A549 (cell line): ENCODE measurements at regions not wholly inside any gene's neighbourhood (a gene's known extent, or its start where the extent isn't known, plus 50 kb on each side); places are given as distances from the start of the nearest gene placed in this dataset.
"Not testable (repeated sequence)": the region's sequence is repeated elsewhere in the genome, so short reads cannot be mapped to it uniquely, and the experiment has no call there.

Experiments used
- ATAC-seq, 2 experiments: fragments of 200-7000 bp in 1 of 2; fragments of >200 bp in 1 of 2; cut with Nextera tagmentation in 1 of 2; cut with Tn5 transposase in 1 of 2; 3 replicates each; pipeline versions ENCODE4 v1.8.0 to v1.9.1; 2018 to 2020; ENCODE audit warnings: mild to moderate bottlenecking in 1 of 2, moderate library complexity in 1 of 2
- CTCF ChIA-PET: fragments of 300-600 bp; sonication (Branson Sonifier 250); formaldehyde crosslinking; extraction: SDS; loops from one replicate; lab custom pipeline; 2021; ENCODE audit warnings: antibody characterized with exemption, inconsistent platforms; lab: Yijun Ruan, JAX
- POLR2A ChIA-PET: fragments of 350-600 bp; formaldehyde crosslinking; extraction: SDS; loops from one replicate; lab custom pipeline; 2021; ENCODE audit warnings: antibody characterized with exemption, inconsistent platforms; lab: Yijun Ruan, JAX
- DNase-seq, 2 experiments: peaks; one replicate each; pipeline versions ENCODE4 v3.0.0 to v3.0.0-alpha.2; 2011 to 2016; ENCODE audit warnings: low read depth in 1 of 2, low spot score in 1 of 2
- FAIRE-seq: peaks from 2 replicates; lab custom pipeline; 2011; peaks lifted over from hg19 to GRCh38; lab: Jason Lieb, UNC
- H3K27ac ChIP-seq, 2 experiments: fragments of >200 bp; sonication (Bioruptor Twin); formaldehyde crosslinking; 3 replicates each; pipeline ENCODE4 v1.5.1; 2016 to 2017
- H3K4me1 ChIP-seq: fragments of >200 bp; sonication (Bioruptor Twin); formaldehyde crosslinking; 3 replicates; pipeline ENCODE4 v1.6.1; 2016
- H3K4me2 ChIP-seq: fragments of >200 bp; sonication (Bioruptor Twin); formaldehyde crosslinking; 3 replicates; pipeline ENCODE4 v1.6.1; 2016
- H3K4me3 ChIP-seq: fragments of >200 bp; sonication (Bioruptor Twin); formaldehyde crosslinking; 3 replicates; pipeline ENCODE4 v1.5.1; 2016
- H3K9me3 ChIP-seq: fragments of >200 bp; sonication (Bioruptor Twin); formaldehyde crosslinking; 3 replicates; pipeline ENCODE4 v1.6.1; 2016
- CBX2 ChIP-seq: fragments of 200-600 bp; sonication (generic); IDR thresholded peaks from 2 replicates; pipeline ENCODE4 v1.6.1; 2016; ENCODE audit warnings: low read depth, mild to moderate bottlenecking, borderline replicate concordance
- CBX8 ChIP-seq: fragments of 200-600 bp; sonication (generic); IDR thresholded peaks from 2 replicates; pipeline ENCODE4 v1.6.1; 2016
- CEBPB ChIP-seq, 2 experiments: fragments of >200 bp in 1 of 2; sonication (Bioruptor Twin) in 1 of 2; formaldehyde crosslinking in 1 of 2; IDR thresholded peaks; 2 replicates each; pipeline ENCODE4 v1.6.1; 2012 to 2016
- CHD2 ChIP-seq: fragments of 150-350 bp; IDR thresholded peaks from 2 replicates; pipeline ENCODE4 v1.6.1; 2014; ENCODE audit warnings: low read length; ENCODE audit not compliant: partially characterized antibody
- CHD4 ChIP-seq: fragments of 200-600 bp; sonication (generic); IDR thresholded peaks from 2 replicates; pipeline ENCODE4 v1.6.1; 2016; ENCODE audit warnings: antibody characterized with exemption, mild to moderate bottlenecking, borderline replicate concordance
- EHMT2 ChIP-seq: fragments of 200-600 bp; sonication (generic); IDR thresholded peaks from 2 replicates; pipeline ENCODE4 v1.6.1; 2016; ENCODE audit warnings: antibody characterized with exemption, low read depth, mild to moderate bottlenecking, moderate library complexity
- EP300 ChIP-seq, 2 experiments: fragments of >200 bp; sonication (Bioruptor Twin); formaldehyde crosslinking; IDR thresholded peaks; 2 replicates in 1 of 2; 3 replicates in 1 of 2; pipeline ENCODE4 v1.6.1; 2016 to 2017
- ESRRA ChIP-seq: fragments of 150-350 bp; IDR thresholded peaks from 2 replicates; pipeline ENCODE4 v1.6.1; 2014; ENCODE audit warnings: mild to moderate bottlenecking, low read length, borderline replicate concordance
- FOSB ChIP-seq: fragments of 250-450 bp; sonication (Bioruptor Pico); IDR thresholded peaks from 2 replicates; pipeline ENCODE4 v1.5.0; 2020; ENCODE audit warnings: mild to moderate bottlenecking, moderate library complexity
- HDAC2 ChIP-seq: fragments of 200-600 bp; sonication (generic); IDR thresholded peaks from 2 replicates; pipeline ENCODE4 v1.6.1; 2016
- JUN ChIP-seq, 2 experiments: fragments of >200 bp; sonication (Bioruptor Twin); formaldehyde crosslinking; IDR thresholded peaks; 2 replicates in 1 of 2; 3 replicates in 1 of 2; pipeline ENCODE4 v1.6.1; 2016 to 2017
- JUNB ChIP-seq: fragments of >200 bp; sonication (Bioruptor Twin); formaldehyde crosslinking; IDR thresholded peaks from 2 replicates; pipeline ENCODE4 v1.6.1; 2016
- MAFK ChIP-seq: fragments of 450-650 bp; IDR thresholded peaks from 2 replicates; pipeline ENCODE4 v1.6.1; 2014; ENCODE audit not compliant: partially characterized antibody
- MAZ ChIP-seq: fragments of 150-350 bp; IDR thresholded peaks from 2 replicates; pipeline ENCODE4 v1.6.1; 2014; ENCODE audit warnings: antibody characterized with exemption, low read depth, low read length, borderline replicate concordance
- MYC ChIP-seq: IDR thresholded peaks from 2 replicates; pipeline ENCODE4 v1.6.1; 2012; ENCODE audit warnings: mild to moderate bottlenecking, inconsistent platforms, low read length, improper control_type of control experiment, borderline replicate concordance
- NFE2L2 ChIP-seq: fragments of 150-350 bp; conservative IDR thresholded peaks from 2 replicates; pipeline ENCODE4 v1.6.1; 2014; ENCODE audit warnings: low read length
- NPAS2 ChIP-seq: fragments of 250-450 bp; sonication (Bioruptor Pico); IDR thresholded peaks from 2 replicates; pipeline ENCODE4 v1.8.0; 2022; ENCODE audit warnings: mild to moderate bottlenecking, moderate library complexity, borderline replicate concordance
- PHF8 ChIP-seq: fragments of 200-600 bp; sonication (generic); IDR thresholded peaks from 2 replicates; pipeline ENCODE4 v1.6.1; 2016; ENCODE audit warnings: low read depth, mild to moderate bottlenecking, antibody characterized with exemption, moderate library complexity, borderline replicate concordance
- POLR2AphosphoS2 ChIP-seq: conservative IDR thresholded peaks from 2 replicates; pipeline ENCODE4 v1.6.1; 2012; ENCODE audit warnings: low read length, improper control_type of control experiment, inconsistent platforms
- RARB ChIP-seq: fragments of 250-450 bp; sonication (Bioruptor Pico); IDR thresholded peaks from 2 replicates; pipeline ENCODE4 v1.8.0; 2021; ENCODE audit warnings: mild to moderate bottlenecking, moderate library complexity
- RCOR1 ChIP-seq: fragments of 150-350 bp; IDR thresholded peaks from 2 replicates; pipeline ENCODE4 v1.6.1; 2014; ENCODE audit warnings: antibody characterized with exemption, low read length, low read depth
- SREBF2 ChIP-seq: fragments of 450-650 bp; IDR thresholded peaks from 2 replicates; pipeline ENCODE4 v1.6.1; 2014; ENCODE audit warnings: mild to moderate bottlenecking, moderate library complexity
- ZFP36 ChIP-seq: fragments of 450-650 bp; IDR thresholded peaks from 2 replicates; pipeline ENCODE4 v1.6.1; 2014; ENCODE audit warnings: borderline replicate concordance; ENCODE audit not compliant: partially characterized antibody
- WGBS: methylation state at CpG from one replicate; pipeline ENCODE4 v1.1.6; 2017; ENCODE audit errors: missing lambda C conversion rate; 5-methylcytosine and 5-hydroxymethylcytosine counted together
- TF ChIP-seq, protein P1 (sequence below): fragments of >200 bp; sonication (Bioruptor Twin); formaldehyde crosslinking; IDR thresholded peaks from 2 replicates; pipeline ENCODE4 v1.6.1; 2016
- TF ChIP-seq, protein P2 (sequence below): fragments of 150-350 bp; IDR thresholded peaks from 2 replicates; pipeline ENCODE4 v1.6.1; 2014; ENCODE audit warnings: low read depth, mild to moderate bottlenecking, low read length
- TF ChIP-seq, protein P3 (sequence below): fragments of >200 bp; sonication (Bioruptor Twin); formaldehyde crosslinking; IDR thresholded peaks from 3 replicates; pipeline ENCODE4 v1.5.1; 2016
- TF ChIP-seq, protein P4 (sequence below): fragments of 250-450 bp; sonication (Bioruptor Pico); IDR thresholded peaks from 2 replicates; pipeline ENCODE4 v1.5.0; 2021; ENCODE audit warnings: mild to moderate bottlenecking, moderate library complexity, borderline replicate concordance
- TF ChIP-seq, protein P5 (sequence below): fragments of >200 bp; sonication (Bioruptor Twin); formaldehyde crosslinking; IDR thresholded peaks from 3 replicates; pipeline ENCODE4 v1.6.1; 2016
- TF ChIP-seq, protein P6 (sequence below): IDR thresholded peaks from 2 replicates; pipeline ENCODE4 v1.6.1; 2012

DNA sequence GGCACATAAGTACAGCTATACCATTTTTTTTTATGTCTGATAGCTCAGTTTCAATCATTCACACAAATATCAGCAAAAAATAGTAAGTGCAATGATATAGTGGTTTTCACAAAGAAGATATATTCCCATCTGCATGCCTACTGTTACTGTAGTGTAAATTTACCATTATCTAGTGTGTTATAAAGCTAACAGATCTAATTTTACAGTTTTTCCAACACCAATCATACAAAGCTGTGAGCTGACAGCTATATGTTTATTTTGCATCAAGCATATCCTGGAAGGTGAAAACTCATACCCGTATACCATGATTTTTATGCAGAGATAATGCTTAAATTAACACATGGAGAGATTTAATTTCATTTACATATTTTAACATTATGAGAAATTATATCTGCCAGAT lies 89.9 kb upstream of the HAPLN1 start (continued):
- TF ChIP-seq ESRRA (no peak), CBX2 (no peak), NFE2L2 (no peak), CBX8 (no peak), MYC (no peak)
- TF ChIP-seq, protein P1, sequence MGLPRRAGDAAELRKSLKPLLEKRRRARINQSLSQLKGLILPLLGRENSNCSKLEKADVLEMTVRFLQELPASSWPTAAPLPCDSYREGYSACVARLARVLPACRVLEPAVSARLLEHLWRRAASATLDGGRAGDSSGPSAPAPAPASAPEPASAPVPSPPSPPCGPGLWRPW: no peak

DNA sequence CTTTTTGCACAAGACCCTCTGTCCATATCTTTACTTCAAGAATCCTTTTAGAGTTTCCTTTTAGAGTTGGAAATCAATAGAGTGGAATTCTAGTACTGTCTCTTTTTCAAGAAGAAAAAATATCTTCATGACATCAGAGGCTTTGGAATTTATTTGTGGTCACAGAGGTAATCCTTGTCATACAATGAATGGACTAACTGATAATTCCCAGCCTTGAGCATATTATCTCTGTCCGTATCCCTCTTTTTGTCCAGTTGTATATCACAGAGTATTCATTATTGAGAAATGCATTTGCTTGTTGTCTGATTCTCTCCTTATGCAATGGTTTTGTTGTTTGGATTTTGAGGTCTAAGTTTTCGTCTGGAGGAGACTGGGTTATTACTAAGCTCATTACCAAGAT lies 82.0 kb upstream of the HAPLN1 start:
- FAIRE-seq: no peak
- no peak for ATAC-seq
- Histone ChIP-seq H3K4me2 (no peak overlapping the region), H3K9me3 (no peaks in the 10 kb centered on the region)
- POLR2A ChIA-PET: no interaction called here
- DNase-seq: no peak
- TF ChIP-seq CEBPB (IDR thresholded peaks at IDR 0.05): no peak
- no peak for TF ChIP-seq CHD4
- no peak for TF ChIP-seq ZFP36
- TF ChIP-seq, protein P2, sequence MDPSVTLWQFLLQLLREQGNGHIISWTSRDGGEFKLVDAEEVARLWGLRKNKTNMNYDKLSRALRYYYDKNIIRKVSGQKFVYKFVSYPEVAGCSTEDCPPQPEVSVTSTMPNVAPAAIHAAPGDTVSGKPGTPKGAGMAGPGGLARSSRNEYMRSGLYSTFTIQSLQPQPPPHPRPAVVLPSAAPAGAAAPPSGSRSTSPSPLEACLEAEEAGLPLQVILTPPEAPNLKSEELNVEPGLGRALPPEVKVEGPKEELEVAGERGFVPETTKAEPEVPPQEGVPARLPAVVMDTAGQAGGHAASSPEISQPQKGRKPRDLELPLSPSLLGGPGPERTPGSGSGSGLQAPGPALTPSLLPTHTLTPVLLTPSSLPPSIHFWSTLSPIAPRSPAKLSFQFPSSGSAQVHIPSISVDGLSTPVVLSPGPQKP: no peak
- no peak for TF ChIP-seq RARB (CRISPR knock-in tag)
- TF ChIP-seq JUNB: no peak
- no peak for TF ChIP-seq MAZ
- TF ChIP-seq CBX8: no peak
- TF ChIP-seq, protein P3, sequence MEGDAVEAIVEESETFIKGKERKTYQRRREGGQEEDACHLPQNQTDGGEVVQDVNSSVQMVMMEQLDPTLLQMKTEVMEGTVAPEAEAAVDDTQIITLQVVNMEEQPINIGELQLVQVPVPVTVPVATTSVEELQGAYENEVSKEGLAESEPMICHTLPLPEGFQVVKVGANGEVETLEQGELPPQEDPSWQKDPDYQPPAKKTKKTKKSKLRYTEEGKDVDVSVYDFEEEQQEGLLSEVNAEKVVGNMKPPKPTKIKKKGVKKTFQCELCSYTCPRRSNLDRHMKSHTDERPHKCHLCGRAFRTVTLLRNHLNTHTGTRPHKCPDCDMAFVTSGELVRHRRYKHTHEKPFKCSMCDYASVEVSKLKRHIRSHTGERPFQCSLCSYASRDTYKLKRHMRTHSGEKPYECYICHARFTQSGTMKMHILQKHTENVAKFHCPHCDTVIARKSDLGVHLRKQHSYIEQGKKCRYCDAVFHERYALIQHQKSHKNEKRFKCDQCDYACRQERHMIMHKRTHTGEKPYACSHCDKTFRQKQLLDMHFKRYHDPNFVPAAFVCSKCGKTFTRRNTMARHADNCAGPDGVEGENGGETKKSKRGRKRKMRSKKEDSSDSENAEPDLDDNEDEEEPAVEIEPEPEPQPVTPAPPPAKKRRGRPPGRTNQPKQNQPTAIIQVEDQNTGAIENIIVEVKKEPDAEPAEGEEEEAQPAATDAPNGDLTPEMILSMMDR: no peak
- no peak for TF ChIP-seq HDAC2
- no peak for TF ChIP-seq FOSB
- TF ChIP-seq, all 56 proteins: peak for 0
- CTCF ChIA-PET: interaction anchor here (0.7 kb wide), 1 partner anchor 26 kb away, joined by 4 read pairs; no protein-coding TSS in a partner anchor
- Histone ChIP-seq H3K4me1 (no peaks in the 10 kb centered on the region), H3K4me3 (no peak overlapping the region), H3K27ac (no peak overlapping the region)
- WGBS: 16% methylated on average over 2 of the region's 2 CpGs

DNA sequence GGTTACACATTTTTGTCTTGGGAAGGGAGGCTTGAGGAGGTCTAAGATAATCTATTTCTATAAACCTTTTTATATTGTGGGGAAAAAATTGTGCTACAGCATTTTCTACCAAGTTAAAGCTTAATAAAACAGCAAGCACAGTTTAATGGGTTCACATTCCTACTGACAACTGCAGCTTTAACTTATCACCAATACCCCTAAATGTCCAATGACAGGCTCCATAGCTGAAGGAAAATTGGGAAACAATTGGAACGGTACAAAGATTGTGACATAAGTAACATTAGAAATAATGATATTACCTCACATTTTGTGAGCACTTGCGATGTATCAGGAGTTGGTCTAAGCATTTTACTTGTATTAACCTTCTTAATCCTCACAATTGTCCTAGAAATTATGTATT lies 79.5 kb upstream of the HAPLN1 start:
- no peak for DNase-seq
- no peaks in the 10 kb centered on the region for H3K4me1 ChIP-seq
- CTCF ChIA-PET: no interaction called here
- POLR2A ChIA-PET: no interaction called here
- 52% methylated on average over 2 of the region's 2 CpGs for WGBS
- no peaks in the 10 kb centered on the region for H3K9me3 ChIP-seq
- H3K4me3 ChIP-seq: no peak overlapping the region
- no peak for TF ChIP-seq SREBF2
- no peak for TF ChIP-seq MAZ
- TF ChIP-seq RCOR1: no peak
- TF ChIP-seq EP300 (IDR thresholded peaks at IDR 0.05): no peak
- TF ChIP-seq EHMT2: no peak
- TF ChIP-seq, protein P1: no peak
- no peak for TF ChIP-seq JUN (IDR thresholded peaks at IDR 0.05)
- TF ChIP-seq, protein P4, sequence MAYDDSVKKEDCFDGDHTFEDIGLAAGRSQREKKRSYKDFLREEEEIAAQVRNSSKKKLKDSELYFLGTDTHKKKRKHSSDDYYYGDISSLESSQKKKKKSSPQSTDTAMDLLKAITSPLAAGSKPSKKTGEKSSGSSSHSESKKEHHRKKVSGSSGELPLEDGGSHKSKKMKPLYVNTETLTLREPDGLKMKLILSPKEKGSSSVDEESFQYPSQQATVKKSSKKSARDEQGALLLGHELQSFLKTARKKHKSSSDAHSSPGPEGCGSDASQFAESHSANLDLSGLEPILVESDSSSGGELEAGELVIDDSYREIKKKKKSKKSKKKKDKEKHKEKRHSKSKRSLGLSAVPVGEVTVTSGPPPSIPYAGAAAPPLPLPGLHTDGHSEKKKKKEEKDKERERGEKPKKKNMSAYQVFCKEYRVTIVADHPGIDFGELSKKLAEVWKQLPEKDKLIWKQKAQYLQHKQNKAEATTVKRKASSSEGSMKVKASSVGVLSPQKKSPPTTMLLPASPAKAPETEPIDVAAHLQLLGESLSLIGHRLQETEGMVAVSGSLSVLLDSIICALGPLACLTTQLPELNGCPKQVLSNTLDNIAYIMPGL (CRISPR knock-in tag): no peak
- TF ChIP-seq, protein P5, sequence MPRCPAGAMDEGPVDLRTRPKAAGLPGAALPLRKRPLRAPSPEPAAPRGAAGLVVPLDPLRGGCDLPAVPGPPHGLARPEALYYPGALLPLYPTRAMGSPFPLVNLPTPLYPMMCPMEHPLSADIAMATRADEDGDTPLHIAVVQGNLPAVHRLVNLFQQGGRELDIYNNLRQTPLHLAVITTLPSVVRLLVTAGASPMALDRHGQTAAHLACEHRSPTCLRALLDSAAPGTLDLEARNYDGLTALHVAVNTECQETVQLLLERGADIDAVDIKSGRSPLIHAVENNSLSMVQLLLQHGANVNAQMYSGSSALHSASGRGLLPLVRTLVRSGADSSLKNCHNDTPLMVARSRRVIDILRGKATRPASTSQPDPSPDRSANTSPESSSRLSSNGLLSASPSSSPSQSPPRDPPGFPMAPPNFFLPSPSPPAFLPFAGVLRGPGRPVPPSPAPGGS: no peak
- TF ChIP-seq POLR2AphosphoS2: no peak
- TF ChIP-seq, protein P6, sequence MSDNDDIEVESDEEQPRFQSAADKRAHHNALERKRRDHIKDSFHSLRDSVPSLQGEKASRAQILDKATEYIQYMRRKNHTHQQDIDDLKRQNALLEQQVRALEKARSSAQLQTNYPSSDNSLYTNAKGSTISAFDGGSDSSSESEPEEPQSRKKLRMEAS: no peak
- no peak for TF ChIP-seq MAFK
- no peak for TF ChIP-seq NPAS2 (CRISPR knock-in tag)
- no peak for TF ChIP-seq PHF8
- no peak for TF ChIP-seq CHD2
- no peak overlapping the region for H3K27ac ChIP-seq
- no peak overlapping the region for H3K4me2 ChIP-seq
- no peak for ATAC-seq
- no peak for FAIRE-seq

DNA sequence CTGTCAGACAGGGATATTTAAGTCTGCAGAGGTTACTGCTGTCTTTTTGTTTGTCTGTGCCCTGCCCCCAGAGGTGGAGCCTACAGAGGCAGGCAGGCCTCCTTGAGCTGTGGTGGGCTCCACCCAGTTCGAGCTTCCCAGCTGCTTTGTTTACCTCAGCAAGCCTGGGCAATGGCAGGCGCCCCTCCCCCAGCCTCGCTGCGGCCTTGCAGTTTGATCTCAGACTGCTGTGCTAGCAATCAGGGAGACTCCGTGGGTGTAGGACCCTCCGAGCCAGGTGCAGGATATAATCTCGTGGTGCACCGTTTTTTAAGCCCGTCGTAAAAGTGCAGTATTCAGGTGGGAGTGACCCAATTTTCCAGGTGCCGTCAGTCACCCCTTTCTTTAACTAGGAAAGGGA lies 78.4 kb upstream of the HAPLN1 start:
- WGBS: 18% methylated on average over 8 of the region's 11 CpGs
- CTCF ChIA-PET: not testable (repeated sequence)

More for the DNA sequence above, 78.4 kb upstream of the HAPLN1 start:
- H3K27ac ChIP-seq, FAIRE-seq, H3K9me3 ChIP-seq, POLR2A ChIA-PET, ATAC-seq, H3K4me3 ChIP-seq, H3K4me2 ChIP-seq, H3K4me1 ChIP-seq, DNase-seq: not testable (repeated sequence)
